Muscle layer of duodenum (tissue), 2 donors: ENCODE measurements at regions not wholly inside any gene's neighbourhood (a gene's known extent, or its start where the extent isn't known, plus 50 kb on each side); places are given as distances from the start of the nearest gene placed in this dataset.

ENCODE experiments used
- H3K27ac ChIP-seq: one replicate; pipeline ENCODE4 v1.7.0; 2013; ENCODE audit warnings: mild to moderate bottlenecking, low read length
- H3K27me3 ChIP-seq: one replicate; pipeline ENCODE4 v1.7.0; 2013; ENCODE audit warnings: low read depth, mild to moderate bottlenecking, control low read depth, low read length
- H3K36me3 ChIP-seq, 2 donors: one replicate each; pipeline ENCODE4 v1.7.0; 2013; ENCODE audit warnings: low read length in 2 of 2, control low read depth in 1 of 2, mild to moderate bottlenecking in 1 of 2; ENCODE audit not compliant: insufficient read depth in 2 of 2, control insufficient read depth in 1 of 2
- H3K4me1 ChIP-seq, 2 donors: one replicate each; pipeline ENCODE4 v1.7.0; 2013; ENCODE audit warnings: low read length in 2 of 2, mild to moderate bottlenecking in 2 of 2, control low read depth in 1 of 2, moderate library complexity in 1 of 2; ENCODE audit not compliant: insufficient read depth in 2 of 2, control insufficient read depth in 1 of 2
- H3K4me3 ChIP-seq, 2 donors: one replicate each; pipeline ENCODE4 v1.7.0; 2013; ENCODE audit warnings: low read length in 2 of 2, low read depth in 1 of 2, mild to moderate bottlenecking in 1 of 2
- H3K9me3 ChIP-seq, 2 donors: one replicate each; pipeline ENCODE4 v1.7.0; 2013; ENCODE audit warnings: low read length in 2 of 2, control low read depth in 1 of 2, mild to moderate bottlenecking in 1 of 2; ENCODE audit not compliant: control insufficient read depth in 1 of 2
- donor health status: healthy.

- H3K9me3 ChIP-seq: no peaks in the 10 kb centered on the region
- H3K4me3 ChIP-seq: no peak overlapping the region
These were observed 487.6 kb upstream of the BOD1L1 start for GRCh38 chr4:14115106-14115505.

GRCh38 chr4:14117575-14118238 lies 490.2 kb upstream of the BOD1L1 start:
- Histone ChIP-seq H3K27me3 (no peaks in the 10 kb centered on the region), H3K9me3 (no peaks in the 10 kb centered on the region), H3K27ac (no peak overlapping the region), H3K36me3 (no peaks in the 10 kb centered on the region), H3K4me3 (no peak overlapping the region), H3K4me1 (no peaks in the 10 kb centered on the region)

More at GRCh38 chr4:14115106-14115505, 487.6 kb upstream of the BOD1L1 start:
- Histone ChIP-seq H3K27me3 (no peaks in the 10 kb centered on the region), H3K36me3 (no peaks in the 10 kb centered on the region), H3K4me1 (no peaks in the 10 kb centered on the region), H3K27ac (no peak overlapping the region)

GRCh38 chr4:14124816-14125215 lies 497.3 kb upstream of the BOD1L1 start:
- Histone ChIP-seq H3K4me1 (no peaks in the 10 kb centered on the region), H3K27ac (no peak overlapping the region), H3K9me3 (no peaks in the 10 kb centered on the region), H3K27me3 (no peaks in the 10 kb centered on the region), H3K36me3 (no peaks in the 10 kb centered on the region), H3K4me3 (no peak overlapping the region)

- H3K4me3 ChIP-seq: no peak overlapping the region
- no peaks in the 10 kb centered on the region for H3K36me3 ChIP-seq
- H3K27ac ChIP-seq: no peak overlapping the region
- H3K4me1 ChIP-seq: no peaks in the 10 kb centered on the region
- no peaks in the 10 kb centered on the region for H3K9me3 ChIP-seq
- no peaks in the 10 kb centered on the region for H3K27me3 ChIP-seq
These were observed 498.0 kb upstream of the BOD1L1 start for GRCh38 chr4:14125375-14126129.

GRCh38 chr4:14130551-14130950 lies 503.0 kb upstream of the BOD1L1 start:
- Histone ChIP-seq H3K4me1 (no peaks in the 10 kb centered on the region), H3K9me3 (no peaks in the 10 kb centered on the region), H3K4me3 (no peak overlapping the region), H3K27ac (no peak overlapping the region), H3K27me3 (no peaks in the 10 kb centered on the region), H3K36me3 (no peaks in the 10 kb centered on the region)

GRCh38 chr4:14131335-14131734 lies 503.8 kb upstream of the BOD1L1 start:
- Histone ChIP-seq H3K4me3 (no peak overlapping the region), H3K27me3 (no peaks in the 10 kb centered on the region), H3K4me1 (no peaks in the 10 kb centered on the region), H3K36me3 (no peaks in the 10 kb centered on the region), H3K27ac (no peak overlapping the region), H3K9me3 (no peaks in the 10 kb centered on the region)

GRCh38 chr4:14132301-14132700 lies 504.8 kb upstream of the BOD1L1 start:
- Histone ChIP-seq H3K27me3 (no peaks in the 10 kb centered on the region), H3K4me1 (no peaks in the 10 kb centered on the region), H3K9me3 (no peaks in the 10 kb centered on the region), H3K27ac (no peak overlapping the region), H3K4me3 (no peak overlapping the region), H3K36me3 (no peaks in the 10 kb centered on the region)

GRCh38 chr4:14138106-14138505 lies 510.6 kb upstream of the BOD1L1 start:
- Histone ChIP-seq H3K27me3 (no peaks in the 10 kb centered on the region), H3K4me1 (no peaks in the 10 kb centered on the region), H3K9me3 (peaks cover 0 to 4% of the 10 kb centered on the region in 2 donors), H3K27ac (no peak overlapping the region), H3K36me3 (no peaks in the 10 kb centered on the region), H3K4me3 (no peak overlapping the region)

- Histone ChIP-seq H3K27me3 (no peaks in the 10 kb centered on the region), H3K27ac (no peak overlapping the region), H3K9me3 (peaks cover 0 to 4% of the 10 kb centered on the region in 2 donors), H3K36me3 (no peaks in the 10 kb centered on the region), H3K4me1 (no peaks in the 10 kb centered on the region), H3K4me3 (no peak overlapping the region)
These were observed 516.4 kb upstream of the BOD1L1 start for GRCh38 chr4:14143892-14144291.

GRCh38 chr4:14149176-14150053 lies 521.9 kb upstream of the BOD1L1 start:
- no peaks in the 10 kb centered on the region for H3K9me3 ChIP-seq
- no peak overlapping the region for H3K27ac ChIP-seq
- no peaks in the 10 kb centered on the region for H3K27me3 ChIP-seq
- no peaks in the 10 kb centered on the region for H3K36me3 ChIP-seq
- no peak overlapping the region for H3K4me3 ChIP-seq
- no peaks in the 10 kb centered on the region for H3K4me1 ChIP-seq

- H3K27ac ChIP-seq: no peak overlapping the region
- H3K36me3 ChIP-seq: no peaks in the 10 kb centered on the region
- no peaks in the 10 kb centered on the region for H3K27me3 ChIP-seq
- H3K4me3 ChIP-seq: no peak overlapping the region
- H3K4me1 ChIP-seq: no peaks in the 10 kb centered on the region
- no peaks in the 10 kb centered on the region for H3K9me3 ChIP-seq
These were observed 523.6 kb upstream of the BOD1L1 start for GRCh38 chr4:14151101-14151500.
